Ovary (tissue), 3 donors: ENCODE measurements at regions not wholly inside any gene's neighbourhood (a gene's known extent, or its start where the extent isn't known, plus 50 kb on each side); places are given as distances from the start of the nearest gene placed in this dataset.

ENCODE experiments used
- CTCF ChIP-seq, 3 donors: fragments of 450-650 bp in 2 of 3; fragments of 200-600 bp in 1 of 3; IDR thresholded peaks; one replicate each; pipeline versions ENCODE4 v1.5.1 to v1.8.0; 2016 to 2022; ENCODE audit warnings: antibody characterized with exemption in 3 of 3, mild to moderate bottlenecking in 1 of 3
- EP300 ChIP-seq: sonication (generic); formaldehyde crosslinking; IDR thresholded peaks from one replicate; pipeline ENCODE4 v1.6.1; 2017; ENCODE audit warnings: antibody characterized with exemption
- donor health status: DM: no; HTN: no; CAD: no.

- no peak for TF ChIP-seq CTCF (IDR thresholded peaks at IDR 0.05)
- no peak for TF ChIP-seq EP300
Observed at GRCh38 chr6:90411292-90411781, 114.7 kb upstream of the BACH2 start.
